ENCODE measurements at regions not wholly inside any gene's neighbourhood (a gene's known extent, or its start where the extent isn't known, plus 50 kb on each side); places are given as distances from the start of the nearest gene placed in this dataset.

- no peak for TF ChIP-seq CTCF (IDR thresholded peaks at IDR 0.05; ENCODE audit: borderline replicate concordance, control extremely low read depth, extremely low read depth, insufficient read depth, missing control alignments)
- in situ Hi-C loops (cut with MboI; ENCODE audit: low sequenced_read_pairs, unreplicated experiment) = no loop called here
- no peak for DNase-seq (ENCODE audit: low spot score)
Measured at GRCh38 chr7:131899271-131900030, 343.0 kb upstream of the PODXL start.

- TF ChIP-seq CTCF (IDR thresholded peaks at IDR 0.05; ENCODE audit: borderline replicate concordance, control extremely low read depth, extremely low read depth, insufficient read depth, missing control alignments) = no peak
- DNase-seq (ENCODE audit: low spot score) = no peak
- in situ Hi-C loops (cut with MboI; ENCODE audit: low sequenced_read_pairs, unreplicated experiment) = no loop called here
Measured at GRCh38 chr7:131898418-131898817, 342.0 kb upstream of the PODXL start.

GRCh38 chr7:131897790-131898165 lies 341.4 kb upstream of the PODXL start:
- no peak for TF ChIP-seq CTCF (IDR thresholded peaks at IDR 0.05; ENCODE audit: borderline replicate concordance, control extremely low read depth, extremely low read depth, insufficient read depth, missing control alignments)
- no peak for DNase-seq (ENCODE audit: low spot score)
- in situ Hi-C loops (cut with MboI; ENCODE audit: low sequenced_read_pairs, unreplicated experiment) = no loop called here

GRCh38 chr7:131897016-131897789 lies 340.8 kb upstream of the PODXL start:
- no peak for TF ChIP-seq CTCF (IDR thresholded peaks at IDR 0.05; ENCODE audit: borderline replicate concordance, control extremely low read depth, extremely low read depth, insufficient read depth, missing control alignments)
- no peak for DNase-seq (ENCODE audit: low spot score)
- in situ Hi-C loops (cut with MboI; ENCODE audit: low sequenced_read_pairs, unreplicated experiment) = no loop called here

- no peak for DNase-seq (ENCODE audit: low spot score)
- TF ChIP-seq CTCF (IDR thresholded peaks at IDR 0.05; ENCODE audit: borderline replicate concordance, control extremely low read depth, extremely low read depth, insufficient read depth, missing control alignments) = no peak
- in situ Hi-C loops (cut with MboI; ENCODE audit: low sequenced_read_pairs, unreplicated experiment) = no loop called here
Measured at GRCh38 chr7:131896165-131896863, 339.9 kb upstream of the PODXL start.

GRCh38 chr7:131895541-131896164 lies 339.2 kb upstream of the PODXL start:
- in situ Hi-C loops (cut with MboI; ENCODE audit: low sequenced_read_pairs, unreplicated experiment) = no loop called here
- no peak for DNase-seq (ENCODE audit: low spot score)
- no peak for TF ChIP-seq CTCF (IDR thresholded peaks at IDR 0.05; ENCODE audit: borderline replicate concordance, control extremely low read depth, extremely low read depth, insufficient read depth, missing control alignments)

Data from GM13976 (cell line).